HG03060 (cell line): ENCODE measurements at regions not wholly inside any gene's neighbourhood (a gene's known extent, or its start where the extent isn't known, plus 50 kb on each side); places are given as distances from the start of the nearest gene placed in this dataset.

ENCODE experiments used
- ATAC-seq: cut with Tn5 transposase; IDR thresholded peaks from one replicate; pipeline ENCODE4 v1.9.1; 2021; ENCODE audit warnings: low read depth, moderate number of reproducible peaks; ENCODE audit not compliant: unreplicated experiment

DNA sequence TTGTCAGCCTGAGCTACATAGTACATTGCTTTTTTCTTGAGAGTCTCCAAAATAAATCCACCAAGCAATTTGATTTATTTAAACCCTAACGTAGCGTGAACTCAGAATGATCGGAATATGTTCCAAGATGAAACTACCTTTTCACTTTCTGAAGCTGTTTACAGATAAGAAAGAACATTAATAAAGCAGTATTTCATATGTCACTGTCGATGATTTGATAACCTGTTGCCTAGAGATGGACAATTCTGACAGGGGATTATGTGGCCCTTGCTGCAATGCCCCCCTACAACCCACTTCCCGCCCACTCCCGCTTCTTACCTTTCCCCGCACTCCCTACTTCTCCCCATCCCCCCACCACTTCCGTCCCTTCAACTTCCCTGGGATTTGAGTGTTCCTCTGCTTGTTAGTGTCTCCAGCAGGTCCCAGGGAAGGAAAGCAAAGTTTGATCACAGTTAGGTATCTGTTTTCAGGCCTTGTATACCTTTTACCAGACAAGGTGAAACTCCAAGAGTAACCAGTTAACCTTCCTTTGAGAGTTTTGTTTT is 229.2 kb upstream of the HMGA2 start:
- no peak for ATAC-seq

DNA sequence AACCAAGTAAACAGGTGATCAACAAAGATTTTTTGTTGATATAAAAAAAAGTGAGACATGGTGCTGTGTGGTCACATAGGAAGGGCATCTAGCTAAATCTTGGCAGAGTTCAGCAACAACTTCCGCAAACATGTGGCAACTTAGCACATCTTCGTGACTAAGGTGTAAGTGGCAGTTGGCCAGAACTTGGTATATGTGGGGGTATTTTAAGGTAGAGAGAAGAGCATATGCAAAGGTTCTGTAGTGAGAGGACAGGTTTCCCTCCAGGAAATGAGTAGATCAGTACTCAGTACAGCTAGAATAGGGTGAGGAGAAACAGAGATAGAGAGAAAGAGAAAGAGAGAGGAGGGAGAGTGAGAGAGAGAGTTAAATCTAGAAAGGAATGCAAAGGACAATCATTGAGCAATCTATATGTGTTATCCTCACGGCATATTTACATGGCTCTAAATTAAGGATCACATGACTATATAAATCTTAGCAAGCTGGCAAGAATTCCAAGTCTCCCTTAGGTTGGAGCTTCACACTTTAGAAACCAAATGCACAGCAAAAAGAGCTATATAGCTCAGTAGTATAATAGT is 227.7 kb upstream of the HMGA2 start:
- ATAC-seq = no peak

DNA sequence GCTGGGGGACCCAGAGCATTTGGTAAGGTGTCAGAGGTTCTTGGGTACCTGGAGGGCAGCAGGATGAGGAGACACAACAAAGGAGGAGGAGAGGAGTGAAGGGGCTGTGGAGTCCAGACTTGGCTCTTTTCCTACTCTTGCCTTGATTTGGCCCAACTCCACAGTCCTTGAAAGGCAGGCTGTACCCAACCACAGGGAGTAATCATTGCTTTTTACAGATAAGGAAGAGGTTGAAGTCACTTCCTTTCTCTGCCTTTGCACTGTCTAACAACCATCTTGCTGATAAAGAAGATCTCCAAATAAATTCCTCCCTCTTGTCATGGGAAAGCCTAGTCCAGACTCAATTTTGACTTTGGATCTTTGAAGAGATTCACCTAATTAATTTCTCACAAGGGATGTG is 226.8 kb upstream of the HMGA2 start:
- no peak for ATAC-seq

DNA sequence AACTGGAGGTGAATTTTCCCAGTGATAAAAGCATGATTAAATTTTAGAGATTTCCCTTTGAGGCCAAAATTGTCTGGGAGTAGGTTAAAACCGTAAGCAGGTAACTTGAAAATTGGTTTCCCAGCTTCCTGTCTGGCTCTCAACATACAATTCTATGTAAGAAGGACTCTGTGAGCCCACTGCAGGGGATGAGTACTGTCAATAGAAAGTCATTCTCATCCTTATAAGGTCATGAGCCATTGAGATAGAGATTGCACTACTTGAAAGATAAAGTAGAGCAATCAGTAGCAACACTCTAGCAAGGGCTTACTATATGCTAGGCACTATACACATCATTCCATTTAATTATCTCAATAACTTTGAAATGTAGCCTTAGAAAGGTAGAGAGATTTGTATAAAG is 225.6 kb upstream of the HMGA2 start:
- ATAC-seq = no peak

DNA sequence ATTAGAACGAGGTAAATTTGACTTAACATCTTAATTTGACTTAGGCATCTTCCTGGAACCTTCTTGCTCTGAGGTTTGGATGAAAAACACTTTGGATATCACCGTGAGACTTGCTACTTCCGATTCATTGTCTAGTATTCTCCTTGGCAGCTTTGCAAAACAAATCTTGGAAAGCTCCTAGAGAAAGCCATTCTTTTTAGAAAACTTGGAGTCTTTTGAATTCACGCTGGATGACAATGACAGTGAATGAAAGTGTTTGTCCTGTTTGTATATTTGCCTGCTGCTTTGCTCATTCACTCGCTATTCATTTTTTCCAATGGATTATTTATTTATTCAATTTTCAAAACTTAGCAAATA is 222.1 kb upstream of the HMGA2 start:
- ATAC-seq = no peak

DNA sequence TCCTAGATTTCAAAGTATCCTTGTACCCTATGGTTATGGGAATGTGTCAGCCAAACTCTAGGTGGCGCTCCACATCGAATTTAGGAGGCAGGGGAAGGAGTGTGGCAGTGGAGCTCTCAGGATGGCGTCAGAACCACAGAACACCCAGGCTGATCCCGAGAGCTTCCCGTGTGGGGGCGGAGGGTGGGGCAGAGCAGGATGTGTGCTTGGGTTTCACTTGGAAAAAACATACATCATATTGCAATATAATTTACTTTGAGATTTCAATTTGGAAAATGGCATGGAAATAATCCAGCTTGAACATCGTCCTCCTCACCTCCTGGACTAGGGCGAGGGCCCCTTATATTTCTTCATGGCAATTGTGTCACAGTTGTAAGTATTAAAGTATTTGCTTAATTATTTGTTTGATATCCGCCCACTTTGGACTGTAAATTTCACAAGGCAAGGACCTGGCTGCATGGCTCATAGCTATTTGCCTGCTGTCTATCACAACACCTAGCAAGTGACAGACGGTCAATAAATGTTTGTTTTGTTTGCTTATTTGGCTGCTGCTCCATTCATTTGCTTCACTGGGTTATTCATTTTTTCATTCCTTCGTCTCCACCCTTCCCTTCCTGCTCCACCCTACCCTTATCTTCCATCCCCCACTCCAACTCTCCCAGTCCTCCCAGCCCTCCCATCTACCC is 221.5 kb upstream of the HMGA2 start:
- ATAC-seq = peak; percentile 69

DNA sequence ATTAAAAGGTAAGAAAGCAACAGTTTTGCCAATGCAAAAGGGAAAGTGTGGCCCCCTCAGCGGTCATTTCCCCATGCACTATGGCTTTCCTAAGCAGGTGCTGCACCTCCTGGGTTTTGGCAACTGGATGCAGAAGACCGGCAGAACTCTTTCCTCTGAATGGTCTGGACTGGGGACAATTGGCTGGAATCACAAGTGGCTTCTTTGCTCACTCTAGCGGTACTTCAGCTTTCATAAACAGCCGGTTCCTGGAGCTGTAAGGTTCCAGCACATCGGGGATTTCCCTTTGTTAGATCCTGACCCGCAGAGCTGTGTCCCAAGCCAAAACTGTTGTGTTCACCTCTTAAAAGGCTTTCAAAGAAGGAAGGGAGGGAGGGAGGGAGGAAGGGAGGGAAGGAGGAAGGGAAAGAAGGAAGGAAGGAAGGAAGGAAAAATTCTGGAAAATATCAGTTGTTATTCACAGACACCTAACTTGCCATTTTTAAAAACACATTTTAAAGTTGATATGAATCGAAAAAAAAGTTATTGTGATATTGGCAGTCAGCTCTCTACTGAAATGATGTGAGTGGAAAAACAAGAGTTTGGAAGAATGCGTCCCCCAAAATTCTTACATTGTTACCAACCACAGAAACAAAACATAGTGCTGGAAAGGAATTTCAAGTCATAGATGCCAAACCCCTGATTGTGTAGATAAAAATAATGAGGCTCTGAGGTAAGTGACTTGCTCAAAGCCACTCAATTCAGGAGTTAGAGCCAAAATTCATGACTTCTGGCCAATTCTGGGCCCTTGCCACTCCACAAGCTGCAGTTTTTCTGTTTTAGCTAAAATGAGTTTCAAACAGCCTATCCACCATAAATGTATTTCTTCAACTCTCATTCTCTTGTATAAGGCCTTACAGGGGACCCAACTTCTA is 220.6 kb upstream of the HMGA2 start:
- no peak for ATAC-seq

DNA sequence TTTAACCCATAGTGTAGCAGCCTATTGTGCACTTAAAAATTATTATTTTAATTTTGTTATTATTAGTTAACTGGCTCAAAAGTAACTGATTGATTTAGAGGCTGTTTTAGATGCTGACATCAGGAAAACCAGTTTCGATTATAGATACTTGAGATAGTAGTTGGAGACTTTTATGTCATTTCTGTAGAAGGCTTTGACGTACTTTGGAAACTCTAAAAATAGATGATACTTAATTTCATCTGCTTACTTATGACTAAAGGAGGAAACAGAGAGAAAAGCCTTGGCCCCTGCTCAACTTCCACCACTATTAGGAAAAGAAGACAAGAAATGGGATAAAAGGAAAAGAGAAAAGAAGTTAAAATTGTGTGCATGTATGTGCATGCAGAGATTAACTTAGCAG is 219.3 kb upstream of the HMGA2 start:
- no peak for ATAC-seq

DNA sequence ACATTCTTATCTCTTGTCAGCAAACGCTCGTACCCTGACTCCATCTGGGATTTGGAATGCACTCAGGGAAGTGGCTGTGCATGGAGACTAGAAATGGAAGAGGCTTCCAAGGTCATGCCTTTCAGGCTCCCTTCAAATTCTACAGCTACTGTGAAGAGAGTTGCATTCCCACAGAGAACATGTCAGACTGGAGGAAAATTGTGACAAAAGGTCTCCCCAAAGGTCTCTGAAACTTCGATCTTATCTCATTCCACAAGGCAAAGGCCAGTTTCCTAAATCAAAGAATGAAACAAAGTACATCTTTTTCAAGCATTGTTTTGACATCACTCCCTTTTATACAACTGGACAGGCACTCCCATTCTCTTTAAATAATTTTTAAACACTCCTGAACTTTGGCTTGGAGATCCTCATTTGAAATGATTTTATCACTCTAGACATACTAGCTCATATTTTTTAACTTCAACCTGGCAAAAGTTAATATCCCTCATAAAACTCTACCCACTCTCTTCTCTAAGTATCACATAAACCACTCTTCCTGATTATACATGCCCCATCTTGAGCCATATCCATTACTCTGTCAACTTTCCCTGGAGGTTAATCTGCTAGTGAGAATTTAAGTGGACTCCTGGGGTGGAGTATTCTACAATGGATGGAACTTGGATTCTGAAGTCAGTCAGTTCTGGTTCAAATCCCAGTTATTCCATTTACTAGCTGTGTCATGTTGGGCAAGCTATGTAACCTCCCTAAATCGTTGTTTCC is 218.1 kb upstream of the HMGA2 start:
- ATAC-seq = no peak

DNA sequence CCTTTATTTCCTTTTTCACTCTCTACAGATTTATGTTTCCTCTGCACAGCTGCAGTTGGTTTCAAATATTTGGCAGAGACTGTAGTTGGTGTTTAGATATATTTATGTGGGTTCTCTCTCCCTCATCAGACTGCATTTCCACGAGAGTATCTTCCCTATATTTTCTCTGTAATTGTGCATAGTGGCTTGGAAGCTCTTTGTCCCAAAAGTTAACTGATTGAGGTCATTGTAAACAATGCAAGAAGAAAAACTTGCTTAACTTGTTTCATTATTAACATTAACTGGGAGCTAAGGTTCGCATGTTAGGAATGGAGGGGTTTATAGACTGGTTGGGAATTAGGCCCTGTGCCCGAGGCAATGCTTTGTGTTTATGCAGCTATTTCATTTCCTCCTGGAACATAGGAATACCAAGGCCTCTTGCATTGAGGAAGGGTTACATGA is 216.9 kb upstream of the HMGA2 start:
- ATAC-seq = no peak

DNA sequence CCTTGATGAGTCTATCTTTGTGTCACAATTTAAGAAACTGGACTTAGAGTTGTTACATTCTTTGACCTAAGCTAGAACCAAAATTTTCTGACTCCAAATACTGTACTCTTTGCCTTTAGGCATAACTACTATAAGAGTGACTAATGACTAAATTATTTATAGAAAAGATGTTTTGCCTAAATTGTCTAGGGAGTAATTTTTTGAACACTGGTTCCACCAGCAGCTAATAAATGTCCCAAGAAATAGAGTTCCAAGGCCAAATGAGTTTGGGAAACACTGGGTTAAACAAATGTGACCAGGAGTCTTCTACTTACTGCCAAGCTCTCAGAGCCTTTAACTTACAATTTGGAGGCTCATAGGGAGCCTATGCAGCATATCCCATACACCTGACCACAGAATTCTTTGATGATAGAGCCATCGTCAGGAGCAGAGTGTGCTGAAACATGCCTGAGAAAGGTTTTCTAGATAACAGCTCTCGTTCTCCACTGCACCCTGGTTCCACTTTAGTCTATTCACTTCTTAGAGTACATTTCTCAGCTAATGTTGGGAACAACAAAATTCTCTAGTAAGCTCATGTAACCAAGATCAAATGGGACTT is 215.9 kb upstream of the HMGA2 start:
- ATAC-seq = no peak

DNA sequence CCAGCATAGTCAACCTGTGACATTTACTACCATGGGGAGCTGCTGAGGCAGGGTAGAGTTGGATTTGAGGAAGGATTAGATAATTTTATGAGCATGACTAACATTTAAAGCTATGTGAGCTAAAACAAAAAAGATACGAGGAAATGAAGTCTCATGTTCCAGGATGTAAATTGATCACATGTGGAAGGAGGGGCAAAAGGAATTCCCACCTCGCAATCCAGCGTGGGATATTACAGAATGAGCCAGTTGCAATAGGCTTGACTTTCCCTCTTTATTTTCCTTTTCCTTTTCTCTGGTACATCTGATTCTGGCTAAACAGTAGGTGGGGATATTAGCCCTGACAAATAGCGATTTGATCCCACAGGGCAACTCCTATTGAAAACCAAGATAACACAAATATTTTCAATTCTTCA is 214.9 kb upstream of the HMGA2 start:
- no peak for ATAC-seq

DNA sequence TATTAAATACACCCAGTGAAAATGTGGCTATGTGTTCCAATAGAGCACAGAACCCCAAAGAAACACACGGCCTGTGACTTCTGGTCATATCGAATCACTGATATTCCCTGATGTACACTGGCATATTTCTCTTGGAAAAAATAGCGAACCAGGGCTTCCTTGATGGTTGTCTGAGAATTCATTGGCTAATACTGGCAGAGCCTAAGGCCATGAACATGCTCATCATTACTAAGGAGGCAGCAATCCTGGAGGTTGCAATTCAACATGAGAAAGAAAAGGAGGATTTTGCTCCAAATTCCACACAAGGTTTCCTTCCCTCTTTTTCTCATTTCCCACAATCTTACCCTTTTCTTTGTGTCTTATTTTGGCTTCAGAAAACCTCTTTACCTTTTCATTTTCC is 212.9 kb upstream of the HMGA2 start:
- no peak for ATAC-seq

DNA sequence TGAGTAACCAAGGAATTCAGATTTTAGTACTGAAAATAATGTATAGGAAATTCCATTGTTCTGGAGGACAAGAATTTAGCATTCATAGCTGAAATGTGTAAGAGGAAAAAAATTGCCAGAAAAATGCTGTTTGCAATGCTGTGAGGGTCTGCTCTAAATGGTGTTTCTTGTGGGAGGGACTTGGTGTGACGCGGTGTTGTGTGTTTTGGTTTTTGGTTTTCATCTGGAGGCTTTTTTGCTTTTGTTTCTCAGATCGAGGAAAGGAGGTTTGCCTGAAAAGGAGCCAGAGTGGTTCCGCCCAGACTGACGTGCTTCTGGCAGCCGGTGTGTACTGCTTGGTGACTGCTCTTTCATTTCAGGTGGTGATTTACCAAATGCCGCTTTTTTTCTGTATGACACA is 211.8 kb upstream of the HMGA2 start:
- ATAC-seq = no peak

DNA sequence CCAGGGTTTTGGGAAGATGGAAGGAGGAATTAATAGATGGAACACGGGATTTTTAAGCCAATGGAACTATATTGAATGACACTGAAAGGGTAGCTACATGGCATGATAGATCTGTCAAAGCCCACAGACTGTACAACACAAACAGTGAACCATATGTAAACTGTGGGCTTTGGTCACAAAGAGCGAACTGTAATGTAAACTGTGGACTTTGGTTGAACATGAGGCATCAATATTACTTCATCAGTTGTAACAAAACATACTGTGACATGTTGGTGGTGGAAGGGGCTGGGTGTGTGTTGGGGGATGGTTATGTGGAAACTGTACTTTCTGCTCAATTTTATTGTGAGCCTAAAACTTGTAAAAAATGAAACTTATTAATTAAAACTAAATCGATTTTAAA is 210.6 kb upstream of the HMGA2 start:
- no peak for ATAC-seq

DNA sequence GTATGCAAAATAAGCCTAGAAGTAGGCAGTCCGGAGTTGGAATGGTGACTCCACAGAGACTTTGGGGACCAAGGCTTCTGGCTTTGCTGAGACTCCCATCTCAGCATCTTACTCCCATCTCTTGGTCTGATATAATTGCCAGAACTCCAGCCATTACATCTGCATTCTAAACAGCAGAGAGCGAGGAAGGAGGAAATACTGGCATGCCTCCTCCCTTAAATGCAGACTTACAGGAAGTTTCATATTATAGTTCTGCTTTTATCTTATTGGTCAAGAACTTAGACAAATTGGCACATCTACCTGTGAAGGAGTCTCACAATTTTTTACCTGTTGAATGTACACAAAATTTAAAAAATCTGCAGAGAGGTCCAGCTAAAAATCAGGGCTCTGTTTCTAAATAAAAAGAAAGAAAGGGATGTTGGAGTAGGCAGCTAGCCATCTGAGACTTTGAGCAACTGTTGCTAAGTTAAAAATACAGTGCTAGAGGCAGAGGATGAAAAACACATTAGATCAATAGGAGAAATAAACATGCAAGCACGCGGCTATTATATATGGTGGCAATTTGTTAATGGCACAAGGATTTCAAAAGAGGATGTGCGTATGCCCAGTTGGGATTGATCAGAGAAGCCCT is 209.9 kb upstream of the HMGA2 start:
- ATAC-seq = no peak

DNA sequence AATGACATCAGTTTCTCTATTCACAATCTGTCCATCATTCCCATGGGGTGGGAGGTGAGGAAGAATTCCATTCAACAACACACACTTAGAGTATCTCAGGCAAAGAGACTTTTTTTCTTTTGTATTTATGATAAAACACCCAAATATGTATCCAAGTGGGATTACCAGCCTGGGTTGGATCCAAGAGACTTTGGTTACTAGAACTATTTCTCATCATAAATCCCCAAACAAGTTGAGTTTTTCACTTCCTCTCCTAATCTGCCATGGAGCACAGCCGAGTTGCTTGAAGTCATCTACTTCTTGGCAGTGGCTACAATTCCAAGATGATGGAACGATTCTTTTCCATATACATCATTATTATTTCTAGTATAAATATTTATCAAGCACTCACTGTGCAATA is 209.2 kb upstream of the HMGA2 start:
- ATAC-seq = no peak

DNA sequence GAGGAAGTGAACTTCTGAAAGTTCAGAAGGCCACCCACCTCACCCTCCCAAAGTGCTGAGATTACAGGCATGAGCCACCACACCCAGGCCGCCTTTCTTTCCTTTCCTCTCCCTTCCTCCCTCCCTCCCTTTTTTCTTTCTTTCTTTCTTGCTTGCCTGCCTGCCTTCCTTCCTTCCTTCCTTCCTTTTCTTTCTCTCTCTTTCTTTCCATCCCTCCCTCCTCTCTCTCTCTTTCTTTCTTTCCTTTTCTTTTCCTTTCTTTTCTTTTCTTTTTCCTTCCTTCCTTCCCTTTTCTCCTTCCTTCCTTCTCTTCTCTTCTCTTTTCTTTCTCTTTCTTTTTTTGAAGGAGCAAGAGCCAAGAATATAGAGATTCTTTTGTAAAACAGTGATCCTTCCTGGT is 208.3 kb upstream of the HMGA2 start:
- no peak for ATAC-seq

DNA sequence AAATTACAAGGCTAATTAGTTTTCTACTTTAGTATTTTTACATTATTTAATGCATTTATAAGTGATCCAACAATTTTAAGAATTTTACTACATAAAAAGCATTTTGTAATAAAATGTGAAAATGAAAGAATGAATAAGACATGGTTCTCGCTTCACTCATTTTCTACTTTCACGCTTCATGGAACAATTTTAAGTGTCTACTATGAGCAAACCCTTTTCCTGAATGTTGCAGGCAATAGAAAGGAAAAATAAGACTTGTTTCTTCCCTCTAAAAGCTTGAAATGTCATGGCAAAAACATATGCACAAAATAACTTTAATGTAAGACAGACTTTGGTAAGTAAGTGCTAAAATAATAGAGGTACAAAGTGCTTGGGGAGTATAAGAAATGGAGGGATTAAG is 205.7 kb upstream of the HMGA2 start:
- ATAC-seq = no peak

DNA sequence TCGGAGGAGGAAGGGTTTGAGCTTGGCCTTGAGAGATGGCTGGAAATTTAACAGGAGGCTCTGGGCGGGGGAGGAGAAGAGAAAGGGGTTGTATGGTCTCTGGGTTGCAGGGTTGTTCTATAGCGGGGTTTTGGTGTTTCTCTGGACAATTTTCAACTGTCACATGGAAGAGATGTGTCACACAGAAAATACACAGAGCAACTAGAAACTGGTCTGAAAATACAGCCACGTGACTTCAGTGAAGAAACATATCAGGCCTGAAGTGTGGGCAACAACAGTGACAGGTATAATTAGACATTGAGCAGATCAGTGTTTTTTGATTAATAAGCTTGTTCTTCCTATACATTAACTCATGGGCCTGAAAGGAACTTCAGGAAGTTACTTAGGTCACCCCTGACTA is 205.3 kb upstream of the HMGA2 start:
- ATAC-seq = no peak
